ENCODE measurements at regions not wholly inside any gene's neighbourhood (a gene's known extent, or its start where the extent isn't known, plus 50 kb on each side); places are given as distances from the start of the nearest gene placed in this dataset.

GRCh38 chr2:239706367-239706766 is 305.5 kb upstream of the HDAC4 start:
- TF ChIP-seq SNAI2 (CRISPR knock-in tag; IDR thresholded peaks at IDR 0.05) (no peak), PATZ1 (CRISPR knock-in tag; IDR thresholded peaks at IDR 0.05; ENCODE audit: borderline replicate concordance) (no peak), ZNF8 (CRISPR knock-in tag; IDR thresholded peaks at IDR 0.05) (no peak), RARB (CRISPR knock-in tag; IDR thresholded peaks at IDR 0.05) (no peak), ARNTL (CRISPR knock-in tag; IDR thresholded peaks at IDR 0.05; ENCODE audit: borderline replicate concordance, low read depth) (no peak), TCF4 (CRISPR knock-in tag; IDR thresholded peaks at IDR 0.05; ENCODE audit: borderline replicate concordance) (no peak), TSHZ2 (CRISPR knock-in tag; IDR thresholded peaks at IDR 0.05) (no peak), CSDC2 (CRISPR knock-in tag; IDR thresholded peaks at IDR 0.05) (no peak), PPARA (CRISPR knock-in tag; IDR thresholded peaks at IDR 0.05; ENCODE audit: borderline replicate concordance) (no peak), CREB5 (CRISPR knock-in tag; IDR thresholded peaks at IDR 0.05; ENCODE audit: low read depth) (no peak), ZFP30 (CRISPR knock-in tag; IDR thresholded peaks at IDR 0.05) (no peak)
- ATAC-seq: no peak

- no peak for ATAC-seq
Measured at GRCh38 chr2:239704737-239705136, 303.9 kb upstream of the HDAC4 start.

More at GRCh38 chr2:239704737-239705136, 303.9 kb upstream of the HDAC4 start:
- TF ChIP-seq BACH2 (CRISPR knock-in tag; IDR thresholded peaks at IDR 0.05; ENCODE audit: borderline replicate concordance): no peak
- TF ChIP-seq GLIS3 (CRISPR knock-in tag; IDR thresholded peaks at IDR 0.05): no peak
- TF ChIP-seq RARB (CRISPR knock-in tag; IDR thresholded peaks at IDR 0.05): no peak
- no peak for TF ChIP-seq ZNF565 (CRISPR knock-in tag; conservative IDR thresholded peaks at IDR 0.05; ENCODE audit: low read depth)
- TF ChIP-seq ESRRG (CRISPR knock-in tag; IDR thresholded peaks at IDR 0.05): no peak
- TF ChIP-seq SNAI2 (CRISPR knock-in tag; IDR thresholded peaks at IDR 0.05): no peak
- no peak for TF ChIP-seq POU6F1 (CRISPR knock-in tag; IDR thresholded peaks at IDR 0.05; ENCODE audit: borderline replicate concordance, low read depth)
- TF ChIP-seq PPARA (CRISPR knock-in tag; IDR thresholded peaks at IDR 0.05; ENCODE audit: borderline replicate concordance): no peak
- TF ChIP-seq OSR1 (CRISPR knock-in tag; IDR thresholded peaks at IDR 0.05): no peak
- TF ChIP-seq TSHZ2 (CRISPR knock-in tag; IDR thresholded peaks at IDR 0.05): no peak
- TF ChIP-seq CREB5 (CRISPR knock-in tag; IDR thresholded peaks at IDR 0.05; ENCODE audit: low read depth): no peak
- TF ChIP-seq ZFP3 (CRISPR knock-in tag; IDR thresholded peaks at IDR 0.05): no peak
- no peak for TF ChIP-seq TCF4 (CRISPR knock-in tag; IDR thresholded peaks at IDR 0.05; ENCODE audit: borderline replicate concordance)
